ENCODE measurements at regions not wholly inside any gene's neighbourhood (a gene's known extent, or its start where the extent isn't known, plus 50 kb on each side); places are given as distances from the start of the nearest gene placed in this dataset.

- TF ChIP-seq CTCF (tag by site-specific recombination; IDR thresholded peaks at IDR 0.05): no peak
- TF ChIP-seq HOXA7 (CRISPR knock-in tag; IDR thresholded peaks at IDR 0.05; ENCODE audit: borderline replicate concordance): no peak
- no peak for TF ChIP-seq ZNF707 (tag by site-specific recombination; IDR thresholded peaks at IDR 0.05)
- no peak for TF ChIP-seq PRDM1 (tag by site-specific recombination; IDR thresholded peaks at IDR 0.05)
- no peak for TF ChIP-seq REPIN1 (tag by site-specific recombination; IDR thresholded peaks at IDR 0.05; ENCODE audit: low read depth)
- no peak for TF ChIP-seq ZNF654 (tag by site-specific recombination; IDR thresholded peaks at IDR 0.05; ENCODE audit: low read depth)
- no peak for TF ChIP-seq ZNF311 (tag by site-specific recombination; IDR thresholded peaks at IDR 0.05; ENCODE audit: borderline replicate concordance)
- TF ChIP-seq ZNF138 (tag by site-specific recombination; IDR thresholded peaks at IDR 0.05; ENCODE audit: borderline replicate concordance): no peak
- TF ChIP-seq ZNF184 (tag by site-specific recombination; IDR thresholded peaks at IDR 0.05): no peak
- TF ChIP-seq ZNF133 (tag by site-specific recombination; IDR thresholded peaks at IDR 0.05): no peak
- no peak for TF ChIP-seq ZBTB10 (tag by site-specific recombination; IDR thresholded peaks at IDR 0.05)
- TF ChIP-seq ZNF24 (tag by site-specific recombination; IDR thresholded peaks at IDR 0.05): no peak
Measured at GRCh38 chrX:53738370-53738906, 51.9 kb upstream of the HUWE1 start.
